Endodermal cell (in vitro differentiated cells): ENCODE measurements at regions not wholly inside any gene's neighbourhood (a gene's known extent, or its start where the extent isn't known, plus 50 kb on each side); places are given as distances from the start of the nearest gene placed in this dataset.

ENCODE experiments used
- DNase-seq: peaks from one replicate; pipeline ENCODE4 v3.0.0-alpha.2; 2017
- H3K27ac ChIP-seq: 2 replicates; pipeline ENCODE4 v1.5.1; 2013; ENCODE audit warnings: mild to moderate bottlenecking, low read depth, low read length, moderate library complexity
- H3K27me3 ChIP-seq: 2 replicates; pipeline ENCODE4 v1.6.1; 2013; ENCODE audit warnings: mild to moderate bottlenecking, low read length, moderate library complexity; ENCODE audit not compliant: insufficient read depth, control insufficient read depth, poor library complexity, severe bottlenecking
- H3K36me3 ChIP-seq: 2 replicates; pipeline ENCODE4 v1.7.0; 2013; ENCODE audit warnings: mild to moderate bottlenecking, low read length, moderate library complexity; ENCODE audit not compliant: control insufficient read depth, insufficient read depth
- H3K4me1 ChIP-seq: one replicate; pipeline ENCODE4 v1.7.0; 2013; ENCODE audit warnings: low read length; ENCODE audit not compliant: control insufficient read depth, insufficient read depth
- H3K4me3 ChIP-seq: 2 replicates; pipeline ENCODE4 v1.5.1; 2013; ENCODE audit warnings: mild to moderate bottlenecking, low read length, moderate library complexity
- H3K9ac ChIP-seq: 2 replicates; pipeline ENCODE4 v1.6.1; 2013; ENCODE audit warnings: mild to moderate bottlenecking, low read length, moderate library complexity; ENCODE audit not compliant: poor library complexity, severe bottlenecking; ENCODE audit errors: extremely low read depth
- H3K9me3 ChIP-seq: 2 replicates; pipeline ENCODE4 v1.6.1; 2013; ENCODE audit warnings: mild to moderate bottlenecking, low read length, moderate library complexity; ENCODE audit not compliant: control insufficient read depth
- H3K27ac Mint-ChIP-seq: 2 replicates; pipeline ENCODE4 v1.8.0; 2020; ENCODE audit warnings: mixed read lengths
- H3K27me3 Mint-ChIP-seq: 2 replicates; pipeline ENCODE4 v1.8.0; 2021; ENCODE audit warnings: mild to moderate bottlenecking, mixed read lengths; ENCODE audit not compliant: insufficient read depth
- H3K36me3 Mint-ChIP-seq: 2 replicates; pipeline ENCODE4 v1.8.0; 2020; ENCODE audit warnings: low read depth, mixed read lengths
- H3K4me1 Mint-ChIP-seq: 2 replicates; pipeline ENCODE4 v1.8.0; 2020; ENCODE audit warnings: mixed read lengths
- H3K4me3 Mint-ChIP-seq: 2 replicates; pipeline ENCODE4 v1.8.0; 2020; ENCODE audit warnings: mild to moderate bottlenecking, moderate library complexity, mixed read lengths
- H3K9me3 Mint-ChIP-seq: 2 replicates; pipeline ENCODE4 v1.8.0; 2020; ENCODE audit warnings: mild to moderate bottlenecking, mixed read lengths
- WGBS, 2 experiments: methylation state at CpG; one replicate each; pipeline versions ENCODE4 v1.1.5 to v1.1.7; 2013; ENCODE audit warnings: missing lambda C conversion rate in 2 of 2, mixed read lengths in 1 of 2; ENCODE audit not compliant: insufficient coverage in 1 of 2, insufficient read length in 1 of 2; 5-methylcytosine and 5-hydroxymethylcytosine counted together
- TF ChIP-seq, protein P1 (sequence below): fragments of 200-600 bp; sonication (generic); conservative IDR thresholded peaks from 2 replicates; pipeline ENCODE4 v1.5.0; 2021; ENCODE audit warnings: antibody characterized with exemption, mild to moderate bottlenecking

DNA sequence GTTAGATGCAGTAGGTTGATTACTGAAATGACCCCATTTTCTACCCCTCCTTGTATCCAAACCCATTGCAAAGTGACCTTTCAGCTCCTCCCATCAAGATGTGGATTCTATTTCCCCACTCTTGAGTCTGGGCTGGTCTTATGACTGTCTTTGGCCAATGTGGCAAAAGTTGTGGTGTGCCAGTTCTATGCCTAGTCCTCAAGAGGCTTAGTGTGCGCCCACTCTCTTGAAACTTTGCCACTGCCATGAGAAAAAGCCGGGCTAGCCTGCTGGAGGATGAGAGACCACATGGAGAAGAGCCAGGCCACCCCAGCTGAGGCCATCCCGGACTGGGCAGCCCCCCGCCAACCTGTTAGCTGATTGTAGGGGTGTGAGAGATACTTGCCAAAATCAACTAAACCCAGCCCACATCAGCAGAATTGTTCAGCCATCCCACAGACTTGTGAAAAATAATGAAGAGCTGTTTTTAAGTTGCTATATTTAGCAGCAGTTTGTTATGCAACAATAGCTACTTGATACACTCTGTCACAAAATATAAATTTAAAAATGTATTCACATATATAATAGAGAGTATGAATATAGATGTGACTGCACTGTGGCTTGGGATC, 131.0 kb upstream of the PALS2 start:
- no peaks in the 10 kb centered on the region for H3K27me3 ChIP-seq
- peaks cover 4% of the 10 kb centered on the region for H3K9me3 Mint-ChIP-seq
- peaks cover 21% of the 10 kb centered on the region for H3K4me1 Mint-ChIP-seq
- TF ChIP-seq, protein P1, sequence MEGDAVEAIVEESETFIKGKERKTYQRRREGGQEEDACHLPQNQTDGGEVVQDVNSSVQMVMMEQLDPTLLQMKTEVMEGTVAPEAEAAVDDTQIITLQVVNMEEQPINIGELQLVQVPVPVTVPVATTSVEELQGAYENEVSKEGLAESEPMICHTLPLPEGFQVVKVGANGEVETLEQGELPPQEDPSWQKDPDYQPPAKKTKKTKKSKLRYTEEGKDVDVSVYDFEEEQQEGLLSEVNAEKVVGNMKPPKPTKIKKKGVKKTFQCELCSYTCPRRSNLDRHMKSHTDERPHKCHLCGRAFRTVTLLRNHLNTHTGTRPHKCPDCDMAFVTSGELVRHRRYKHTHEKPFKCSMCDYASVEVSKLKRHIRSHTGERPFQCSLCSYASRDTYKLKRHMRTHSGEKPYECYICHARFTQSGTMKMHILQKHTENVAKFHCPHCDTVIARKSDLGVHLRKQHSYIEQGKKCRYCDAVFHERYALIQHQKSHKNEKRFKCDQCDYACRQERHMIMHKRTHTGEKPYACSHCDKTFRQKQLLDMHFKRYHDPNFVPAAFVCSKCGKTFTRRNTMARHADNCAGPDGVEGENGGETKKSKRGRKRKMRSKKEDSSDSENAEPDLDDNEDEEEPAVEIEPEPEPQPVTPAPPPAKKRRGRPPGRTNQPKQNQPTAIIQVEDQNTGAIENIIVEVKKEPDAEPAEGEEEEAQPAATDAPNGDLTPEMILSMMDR, result no peak
- no peak overlapping the region for H3K4me3 ChIP-seq
- no peaks in the 10 kb centered on the region for H3K27me3 Mint-ChIP-seq
- no peak overlapping the region for H3K4me3 Mint-ChIP-seq
- no peaks in the 10 kb centered on the region for H3K36me3 ChIP-seq
- WGBS, 2 experiments, result 78 to 83% methylated on average over 2 to 3 of the region's 4 CpGs
- no peak for DNase-seq
- peaks cover 6% of the 10 kb centered on the region for H3K4me1 ChIP-seq
- H3K27ac ChIP-seq, result no peak overlapping the region
- H3K9ac ChIP-seq, result no peak overlapping the region
- no peak overlapping the region for H3K27ac Mint-ChIP-seq
- no peaks in the 10 kb centered on the region for H3K36me3 Mint-ChIP-seq
- no peaks in the 10 kb centered on the region for H3K9me3 ChIP-seq

DNA sequence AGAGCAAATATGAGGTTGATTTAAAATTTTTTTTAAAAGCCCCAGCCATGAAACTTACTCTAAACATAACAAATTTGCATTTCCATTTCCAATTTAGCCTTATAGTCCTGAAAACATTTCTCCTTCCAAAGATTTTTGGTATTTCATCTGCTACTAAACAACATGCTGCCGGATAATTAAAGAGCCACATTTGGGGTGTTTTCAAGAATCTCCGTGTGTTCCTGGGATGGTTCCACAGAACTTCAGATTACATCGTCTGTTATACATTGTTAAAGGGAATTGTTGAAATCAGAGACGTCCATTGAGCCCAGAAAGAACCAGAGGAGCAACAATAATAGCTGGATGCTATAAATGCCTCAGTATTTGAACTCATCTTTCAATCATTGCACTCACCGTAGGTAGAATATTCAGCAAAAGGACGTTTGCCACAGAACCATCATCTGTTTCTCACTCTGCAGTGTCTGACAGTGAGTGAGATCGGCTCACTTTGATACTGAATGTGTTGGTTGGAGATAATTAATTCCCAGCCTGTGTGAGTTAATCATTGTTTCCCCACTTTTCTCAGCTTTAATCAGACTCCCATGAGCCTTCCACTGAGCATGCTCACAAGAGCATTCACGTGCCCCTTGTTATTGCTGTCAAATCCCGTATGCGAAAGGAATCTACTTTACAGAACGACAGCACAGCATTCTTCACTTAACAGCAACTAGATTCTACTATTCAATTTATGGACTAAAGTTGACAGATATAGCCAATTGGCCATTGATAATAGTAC, 128.4 kb upstream of the PALS2 start:
- no peak for DNase-seq
- H3K4me3 Mint-ChIP-seq, result no peak overlapping the region
- Histone ChIP-seq H3K4me3 (no peak overlapping the region), H3K27ac (no peak overlapping the region), H3K9me3 (no peaks in the 10 kb centered on the region), H3K36me3 (no peaks in the 10 kb centered on the region), H3K9ac (no peak overlapping the region), H3K27me3 (no peaks in the 10 kb centered on the region), H3K4me1 (peaks cover 6% of the 10 kb centered on the region)
- TF ChIP-seq, protein P1, result no peak
- no peak overlapping the region for H3K27ac Mint-ChIP-seq
- H3K27me3 Mint-ChIP-seq, result peaks cover 11% of the 10 kb centered on the region
- H3K9me3 Mint-ChIP-seq, result no peaks in the 10 kb centered on the region
- WGBS, 2 experiments, result 86 to 89% methylated on average over 6 to 11 of the region's 11 CpGs
- H3K4me1 Mint-ChIP-seq, result peaks cover 18% of the 10 kb centered on the region
- H3K36me3 Mint-ChIP-seq, result no peaks in the 10 kb centered on the region

DNA sequence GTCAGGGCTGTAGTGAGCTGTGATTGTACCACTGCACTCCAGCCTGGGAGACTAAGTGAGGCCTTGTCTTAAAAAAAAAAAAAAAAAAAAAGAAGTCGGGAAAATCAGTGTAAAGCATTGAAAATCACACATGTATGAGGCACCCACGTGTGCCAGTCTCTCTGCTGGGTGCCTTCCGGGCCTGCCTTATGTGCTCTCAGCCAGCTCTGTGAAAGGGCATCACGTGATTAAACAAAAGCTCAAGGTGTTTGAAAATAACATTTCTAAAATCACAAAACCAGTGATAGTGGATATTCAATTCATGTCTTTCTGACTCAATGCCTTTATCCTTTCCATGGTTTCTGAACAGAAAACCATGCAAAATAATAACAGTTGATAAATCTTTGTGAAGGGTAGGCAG, 125.2 kb upstream of the PALS2 start:
- no peaks in the 10 kb centered on the region for H3K27me3 ChIP-seq
- H3K4me1 ChIP-seq, result peaks cover 3% of the 10 kb centered on the region
- DNase-seq, result no peak
- H3K4me3 ChIP-seq, result no peak overlapping the region
- H3K9me3 ChIP-seq, result no peaks in the 10 kb centered on the region
- H3K4me3 Mint-ChIP-seq, result no peak overlapping the region
- H3K27ac Mint-ChIP-seq, result no peak overlapping the region
- WGBS, 2 experiments, result 93 to 100% methylated on average over 2 to 4 of the region's 4 CpGs
- no peak overlapping the region for H3K9ac ChIP-seq
- no peaks in the 10 kb centered on the region for H3K9me3 Mint-ChIP-seq
- TF ChIP-seq, protein P1, result no peak
- no peaks in the 10 kb centered on the region for H3K36me3 ChIP-seq
- H3K27ac ChIP-seq, result no peak overlapping the region
- peaks cover 9% of the 10 kb centered on the region for H3K4me1 Mint-ChIP-seq
- no peaks in the 10 kb centered on the region for H3K36me3 Mint-ChIP-seq
- H3K27me3 Mint-ChIP-seq, result peaks cover 31% of the 10 kb centered on the region
